Thymus (tissue), 11 donors: ENCODE measurements at regions not wholly inside any gene's neighbourhood (a gene's known extent, or its start where the extent isn't known, plus 50 kb on each side); places are given as distances from the start of the nearest gene placed in this dataset.

Experiments
- DNase-seq, 9 donors: peaks; one replicate each; pipeline ENCODE4 v3.0.0-alpha.2; 2013; ENCODE audit warnings: low spot score in 9 of 9, low read depth in 6 of 9, missing footprints in 1 of 9
- H3K27ac ChIP-seq, 2 donors: one replicate each; pipeline ENCODE4 v1.5.1; 2013; ENCODE audit warnings: control low read depth in 1 of 2, low read depth in 1 of 2, low read length in 1 of 2, mild to moderate bottlenecking in 1 of 2, moderate library complexity in 1 of 2
- H3K27me3 ChIP-seq, 2 donors: one replicate each; pipeline ENCODE4 v1.5.1; 2013; ENCODE audit warnings: low read length in 1 of 2; ENCODE audit not compliant: control insufficient read depth in 2 of 2, insufficient read depth in 1 of 2
- H3K36me3 ChIP-seq, 2 donors: one replicate each; pipeline ENCODE4 v1.5.1; 2013; ENCODE audit warnings: low read length in 1 of 2, mild to moderate bottlenecking in 1 of 2, moderate library complexity in 1 of 2; ENCODE audit not compliant: control insufficient read depth in 2 of 2, insufficient read depth in 2 of 2
- H3K4me1 ChIP-seq, 2 donors: one replicate each; pipeline ENCODE4 v1.5.1; 2013; ENCODE audit warnings: low read length in 2 of 2; ENCODE audit not compliant: control insufficient read depth in 2 of 2, insufficient read depth in 2 of 2
- H3K4me3 ChIP-seq, 2 donors: one replicate each; pipeline ENCODE4 v1.5.1; 2013; ENCODE audit warnings: low read length in 2 of 2, control low read depth in 1 of 2, mild to moderate bottlenecking in 1 of 2
- H3K9me3 ChIP-seq, 2 donors: one replicate each; pipeline ENCODE4 v1.5.1; 2013; ENCODE audit warnings: low read length in 1 of 2, mild to moderate bottlenecking in 1 of 2; ENCODE audit not compliant: control insufficient read depth in 2 of 2, insufficient read depth in 1 of 2
- WGBS: extraction: QIAGEN DNeasy Blood & Tissue Kit; methylation state at CpG from one replicate; pipeline ENCODE4 v1.1.7; 2013; 5-methylcytosine and 5-hydroxymethylcytosine counted together
- donor health status: healthy.

GRCh38 chr2:41905597-41906337 is 142.1 kb upstream of the PKDCC start:
- 76% methylated on average over 7 of the region's 7 CpGs for WGBS
- H3K4me3 ChIP-seq = no peak overlapping the region
- no peak overlapping the region for H3K27ac ChIP-seq
- DNase-seq = no peak
- no peaks in the 10 kb centered on the region for H3K9me3 ChIP-seq
- no peaks in the 10 kb centered on the region for H3K36me3 ChIP-seq
- H3K27me3 ChIP-seq = peaks cover 3 to 16% of the 10 kb centered on the region in 2 donors
- H3K4me1 ChIP-seq = peaks cover 8% of the 10 kb centered on the region in 2 donors

DNA sequence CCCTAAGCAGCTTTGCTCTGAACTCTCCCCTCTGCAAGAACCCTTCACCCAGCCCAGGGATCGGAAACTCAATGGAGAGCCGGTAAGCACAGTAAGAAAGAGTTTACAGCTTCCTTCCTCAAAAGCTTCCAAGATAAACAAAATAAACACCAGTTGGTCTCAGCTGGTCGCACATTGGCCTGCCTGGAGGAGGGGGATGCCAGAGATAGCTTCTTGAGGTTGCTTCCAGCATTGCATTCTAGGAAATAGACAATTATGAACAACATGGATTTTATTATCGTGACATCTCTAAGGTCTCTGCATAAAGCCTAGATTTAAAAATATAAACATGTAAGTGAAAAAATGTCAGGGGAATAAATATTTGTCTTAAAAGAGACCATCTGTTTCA is 141.5 kb upstream of the PKDCC start:
- Histone ChIP-seq H3K4me3 (no peak overlapping the region), H3K4me1 (peaks cover 8% of the 10 kb centered on the region in 2 donors), H3K9me3 (no peaks in the 10 kb centered on the region), H3K27ac (no peak overlapping the region), H3K36me3 (no peaks in the 10 kb centered on the region), H3K27me3 (peaks cover 3 to 16% of the 10 kb centered on the region in 2 donors)
- DNase-seq = no peak
- WGBS = 80% methylated on average over 4 of the region's 4 CpGs

DNA sequence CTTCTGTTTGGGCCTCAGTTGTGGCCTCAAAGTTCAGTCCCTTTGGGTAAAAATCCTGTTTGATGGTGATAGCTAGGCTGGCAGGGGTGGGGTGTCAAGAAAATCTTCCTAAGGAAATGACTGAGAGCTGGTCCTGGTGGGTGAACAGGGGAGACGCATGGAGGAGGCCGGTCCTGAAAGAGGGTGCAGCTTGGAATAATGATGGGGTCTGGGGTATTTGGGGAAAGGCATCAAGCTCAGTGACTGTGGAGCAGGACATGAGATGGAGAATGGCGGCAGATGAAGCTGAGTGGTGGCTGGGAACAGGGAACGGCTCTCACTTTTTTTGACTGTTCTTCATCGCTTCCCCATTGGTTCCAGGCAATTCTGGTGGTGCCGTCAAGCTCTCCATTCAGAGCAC is 140.7 kb upstream of the PKDCC start:
- H3K4me3 ChIP-seq = no peak overlapping the region
- DNase-seq = no peak
- H3K27ac ChIP-seq = no peak overlapping the region
- H3K4me1 ChIP-seq = peaks cover 8% of the 10 kb centered on the region in 2 donors
- no peaks in the 10 kb centered on the region for H3K36me3 ChIP-seq
- H3K9me3 ChIP-seq = no peaks in the 10 kb centered on the region
- peaks cover 3 to 16% of the 10 kb centered on the region in 2 donors for H3K27me3 ChIP-seq
- WGBS = 98% methylated on average over 6 of the region's 6 CpGs

- H3K27me3 ChIP-seq = peaks cover 3 to 16% of the 10 kb centered on the region in 2 donors
- no peak overlapping the region for H3K27ac ChIP-seq
- H3K9me3 ChIP-seq = no peaks in the 10 kb centered on the region
- DNase-seq = no peak
- peaks cover 8% of the 10 kb centered on the region in 2 donors for H3K4me1 ChIP-seq
- 91% methylated on average over 4 of the region's 4 CpGs for WGBS
- H3K36me3 ChIP-seq = no peaks in the 10 kb centered on the region
- H3K4me3 ChIP-seq = no peak overlapping the region
These were observed 140.0 kb upstream of the PKDCC start for GRCh38 chr2:41907771-41908207.

GRCh38 chr2:41908349-41908748 is 139.5 kb upstream of the PKDCC start:
- no peak for DNase-seq
- H3K9me3 ChIP-seq = no peaks in the 10 kb centered on the region

DNA sequence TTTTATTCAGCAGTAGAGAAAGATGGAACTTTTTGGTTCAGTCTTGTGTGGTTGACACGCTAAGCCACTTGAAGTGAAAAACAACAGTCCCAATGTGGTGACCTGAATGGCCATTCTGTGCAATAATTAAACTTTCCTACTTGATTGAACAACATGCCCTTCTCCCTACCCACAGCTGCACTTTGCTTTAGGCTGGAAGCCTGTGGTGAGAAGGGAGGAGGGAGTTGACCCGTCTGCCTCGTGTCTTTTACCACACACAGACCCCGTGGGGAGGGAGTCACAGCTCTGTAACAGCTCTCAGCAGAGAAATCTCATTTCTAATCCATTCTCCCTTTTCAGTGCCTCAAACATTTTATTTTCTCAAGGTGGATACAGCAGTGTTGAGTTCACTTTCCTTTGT is 138.2 kb upstream of the PKDCC start:
- H3K27ac ChIP-seq = no peak overlapping the region
- peaks cover 3 to 5% of the 10 kb centered on the region in 2 donors for H3K4me1 ChIP-seq
- 34% methylated on average over 4 of the region's 4 CpGs for WGBS
- H3K9me3 ChIP-seq = no peaks in the 10 kb centered on the region
- H3K4me3 ChIP-seq = no peak overlapping the region
- no peaks in the 10 kb centered on the region for H3K36me3 ChIP-seq
- no peak for DNase-seq
- H3K27me3 ChIP-seq = peaks cover 3 to 13% of the 10 kb centered on the region in 2 donors

More at GRCh38 chr2:41908349-41908748, 139.5 kb upstream of the PKDCC start:
- Histone ChIP-seq H3K4me1 (peaks cover 6 to 7% of the 10 kb centered on the region in 2 donors), H3K36me3 (no peaks in the 10 kb centered on the region), H3K27ac (no peak overlapping the region), H3K27me3 (peaks cover 3 to 14% of the 10 kb centered on the region in 2 donors), H3K4me3 (no peak overlapping the region)

DNA sequence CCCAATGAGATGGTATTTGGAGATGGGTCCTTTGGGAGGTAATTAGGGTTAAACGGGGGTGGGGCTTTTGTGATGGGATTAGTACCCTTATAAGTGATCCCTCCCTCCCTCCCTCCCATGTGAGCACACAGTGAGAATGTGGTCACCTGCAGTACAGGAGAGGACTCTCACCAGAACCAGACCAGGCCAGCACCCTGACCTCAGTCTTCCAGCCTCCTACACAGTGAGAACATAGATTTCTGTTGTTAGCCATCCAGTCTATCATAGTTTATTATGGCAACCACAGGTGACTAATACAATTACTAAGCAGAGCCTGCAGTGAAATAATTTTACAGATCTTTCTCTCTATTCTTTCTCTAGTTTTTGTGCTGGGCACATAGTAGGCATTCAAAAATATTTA is 137.7 kb upstream of the PKDCC start:
- Histone ChIP-seq H3K9me3 (no peaks in the 10 kb centered on the region), H3K27ac (no peak overlapping the region), H3K36me3 (no peaks in the 10 kb centered on the region), H3K27me3 (peaks cover 3 to 13% of the 10 kb centered on the region in 2 donors), H3K4me3 (no peak overlapping the region), H3K4me1 (peaks cover 3 to 5% of the 10 kb centered on the region in 2 donors)
- 85% methylated on average over 1 of the region's 1 CpG for WGBS
- no peak for DNase-seq

DNA sequence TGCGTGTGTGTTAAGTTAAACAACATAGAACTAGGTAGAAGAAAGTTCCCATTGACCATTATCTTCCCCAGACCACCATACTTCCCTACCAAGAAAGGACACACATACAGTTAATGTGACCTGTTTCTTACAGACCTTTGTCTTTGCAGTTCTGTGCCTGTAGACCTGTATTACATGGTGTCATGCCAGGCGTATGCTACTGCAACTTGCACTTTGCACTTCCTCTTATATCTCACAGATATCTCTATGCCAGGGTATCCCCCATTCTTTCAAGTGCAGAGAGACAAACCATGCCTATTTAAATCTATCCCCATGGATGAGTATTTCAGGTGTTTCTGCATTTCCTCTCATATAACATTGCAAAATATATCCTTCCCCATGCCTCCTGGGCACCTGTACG is 136.8 kb upstream of the PKDCC start:
- Histone ChIP-seq H3K27me3 (peaks cover 3 to 12% of the 10 kb centered on the region in 2 donors), H3K36me3 (no peaks in the 10 kb centered on the region), H3K9me3 (no peaks in the 10 kb centered on the region), H3K27ac (no peak overlapping the region), H3K4me1 (peaks cover 3 to 5% of the 10 kb centered on the region in 2 donors), H3K4me3 (no peak overlapping the region)
- 95% methylated on average over 3 of the region's 3 CpGs for WGBS
- DNase-seq = no peak

- 92% methylated on average over 3 of the region's 3 CpGs for WGBS
- no peaks in the 10 kb centered on the region for H3K9me3 ChIP-seq
- peaks cover 0 to 5% of the 10 kb centered on the region in 2 donors for H3K4me1 ChIP-seq
- no peaks in the 10 kb centered on the region for H3K36me3 ChIP-seq
- no peak overlapping the region for H3K27ac ChIP-seq
- H3K27me3 ChIP-seq = peaks cover 0 to 4% of the 10 kb centered on the region in 2 donors
- DNase-seq = no peak
- H3K4me3 ChIP-seq = no peak overlapping the region
These were observed 135.5 kb upstream of the PKDCC start for GRCh38 chr2:41912337-41912736.
